Coronary artery (tissue), 2 donors: ENCODE measurements at regions not wholly inside any gene's neighbourhood (a gene's known extent, or its start where the extent isn't known, plus 50 kb on each side); places are given as distances from the start of the nearest gene placed in this dataset.
"Not testable (repeated sequence)": the region's sequence is repeated elsewhere in the genome, so short reads cannot be mapped to it uniquely, and the experiment has no call there.

Experiments
- DNase-seq: peaks from one replicate; pipeline ENCODE4 v3.0.0-alpha.2; 2017; ENCODE audit warnings: low spot score
- H3K27ac ChIP-seq, 2 donors: fragments of 200-600 bp; sonication (generic); one replicate each; pipeline ENCODE4 v1.5.1; 2016 to 2019
- H3K4me3 ChIP-seq: fragments of 200-600 bp; sonication (generic); 2 replicates; pipeline ENCODE4 v1.5.1; 2016; ENCODE audit warnings: mild to moderate bottlenecking, moderate library complexity
- CTCF ChIP-seq: fragments of 200-600 bp; sonication (generic); IDR thresholded peaks from one replicate; pipeline ENCODE4 v1.5.1; 2019; ENCODE audit warnings: antibody characterized with exemption

DNA sequence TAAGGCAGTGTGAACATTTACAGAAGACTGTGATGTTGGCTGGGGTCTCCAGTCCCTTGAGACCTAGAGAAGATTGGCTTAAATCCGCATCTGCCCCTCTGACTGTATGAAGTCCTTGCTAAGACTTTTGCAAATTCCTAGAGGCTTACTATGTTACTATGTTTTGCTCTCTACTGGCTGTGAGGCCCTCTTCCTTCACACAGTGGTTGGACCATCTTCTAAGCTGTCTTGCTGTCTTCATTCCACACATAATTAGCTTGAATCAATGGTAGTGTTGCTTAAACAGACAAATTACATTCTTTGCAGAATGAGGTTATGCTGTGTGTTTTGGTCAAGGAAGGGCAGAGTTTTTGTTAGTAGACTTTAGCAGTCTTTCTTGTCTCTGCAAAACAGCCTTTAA is 658.0 kb downstream of the TYW1 start:
- DNase-seq, result no peak
- Histone ChIP-seq H3K27ac (no peak overlapping the region), H3K4me3 (no peak overlapping the region)
- no peak for TF ChIP-seq CTCF

- no peak for DNase-seq
- H3K27ac ChIP-seq, result no peak overlapping the region
- no peak overlapping the region for H3K4me3 ChIP-seq
- TF ChIP-seq CTCF, result no peak
These were observed 658.5 kb downstream of the TYW1 start for GRCh38 chr7:67655168-67655567.

DNA sequence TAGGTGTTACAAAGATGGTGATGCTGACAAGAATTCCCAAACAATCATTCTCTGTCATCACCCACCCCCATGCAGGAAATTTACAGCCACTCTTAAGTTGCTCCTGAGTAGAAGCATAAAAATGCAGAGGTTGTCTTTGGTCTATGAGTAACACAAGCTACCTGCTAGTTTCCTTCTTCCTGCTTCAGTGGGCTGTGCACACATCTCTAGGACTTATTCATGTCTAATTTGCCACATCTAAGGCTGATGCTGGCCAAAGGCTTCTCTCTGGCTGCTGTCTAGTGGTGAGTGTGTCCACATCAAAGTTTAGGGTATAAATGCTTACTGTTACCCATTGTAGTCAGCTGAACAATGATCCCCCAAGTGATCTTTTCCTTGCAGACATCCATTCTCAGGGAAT is 662.5 kb downstream of the TYW1 start:
- no peak overlapping the region for H3K4me3 ChIP-seq

GRCh38 chr7:67662804-67663203 is 666.2 kb downstream of the TYW1 start:
- DNase-seq, result no peak
- H3K27ac ChIP-seq, result no peak overlapping the region
- no peak overlapping the region for H3K4me3 ChIP-seq
- TF ChIP-seq CTCF, result no peak

More for the DNA sequence above, 662.5 kb downstream of the TYW1 start:
- no peak overlapping the region for H3K27ac ChIP-seq
- no peak for DNase-seq
- TF ChIP-seq CTCF, result no peak

GRCh38 chr7:67663644-67664043 is 667.0 kb downstream of the TYW1 start:
- DNase-seq, result no peak
- Histone ChIP-seq H3K4me3 (no peak overlapping the region), H3K27ac (no peak overlapping the region)
- no peak for TF ChIP-seq CTCF

- H3K27ac ChIP-seq, DNase-seq, H3K4me3 ChIP-seq: not testable (repeated sequence)
These were observed 669.7 kb downstream of the TYW1 start for GRCh38 chr7:67666359-67666758.

DNA sequence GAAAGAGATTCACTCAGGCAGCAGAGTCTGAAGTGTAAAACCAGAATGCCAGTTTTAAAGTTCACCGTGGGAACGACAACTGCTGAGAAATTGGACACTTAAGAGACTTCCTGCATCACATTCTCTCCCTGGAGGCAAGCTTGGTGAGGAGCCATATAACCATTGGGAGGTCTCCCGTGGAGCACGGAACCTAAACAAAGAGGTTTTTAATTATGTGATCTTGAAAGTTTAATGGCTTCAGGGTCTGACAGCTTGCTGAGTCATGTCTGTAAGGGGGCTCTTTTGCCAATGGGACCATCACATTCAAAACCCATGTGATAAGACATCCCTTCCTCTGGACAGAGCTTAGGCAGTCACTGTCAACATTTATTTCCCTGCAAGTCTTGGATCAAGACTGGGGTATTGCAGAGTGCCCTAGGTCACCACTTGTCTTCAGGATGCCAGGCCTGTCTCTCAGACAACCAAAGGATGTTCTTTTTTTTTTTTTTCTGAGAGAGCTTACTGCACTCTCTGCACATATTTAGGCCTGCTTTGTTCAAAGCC is 674.4 kb downstream of the TYW1 start:
- Histone ChIP-seq H3K4me3 (no peak overlapping the region), H3K27ac (no peak overlapping the region)
- DNase-seq, result no peak
- TF ChIP-seq CTCF, result no peak

GRCh38 chr7:67673861-67674260 is 677.2 kb downstream of the TYW1 start:
- no peak for TF ChIP-seq CTCF
- no peak for DNase-seq
- no peak overlapping the region for H3K27ac ChIP-seq
- H3K4me3 ChIP-seq, result no peak overlapping the region

DNA sequence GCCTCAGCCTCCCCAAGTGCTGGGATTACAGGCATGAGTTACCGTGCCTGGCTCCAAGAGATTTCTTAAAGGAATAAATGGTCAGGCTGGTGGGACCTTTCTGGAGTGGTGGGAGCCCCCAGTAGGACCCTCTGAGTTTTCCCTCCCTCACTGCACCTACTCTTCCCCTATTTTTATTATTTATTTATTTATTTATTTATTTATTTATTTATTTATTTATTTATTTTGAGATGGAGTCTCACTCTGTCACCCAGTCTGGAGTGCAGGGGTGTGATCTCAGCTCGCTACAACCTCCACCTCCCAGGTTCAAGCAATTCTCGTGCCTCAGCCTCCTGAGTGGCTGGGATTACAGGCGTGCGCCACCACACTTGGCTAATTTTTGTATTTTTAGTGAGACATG is 678.2 kb downstream of the TYW1 start:
- H3K4me3 ChIP-seq, DNase-seq, H3K27ac ChIP-seq: not testable (repeated sequence)
